Motor neuron (in vitro differentiated cells): ENCODE measurements at regions not wholly inside any gene's neighbourhood (a gene's known extent, or its start where the extent isn't known, plus 50 kb on each side); places are given as distances from the start of the nearest gene placed in this dataset.
A peak's percentile ranks its signal among the peaks of the same experiment; 100 is the strongest.
"Not testable (repeated sequence)": the region's sequence is repeated elsewhere in the genome, so short reads cannot be mapped to it uniquely, and the experiment has no call there.

Source experiments
- ATAC-seq, 8 experiments: fragments of 200-7000 bp; cut with Tn5 transposase; replicated peaks in 6 of 8; 2 replicates each; pipeline ENCODE4 v1.8.0; 2021; ENCODE audit warnings: mild to moderate bottlenecking in 8 of 8, moderate library complexity in 8 of 8
- H3K27ac ChIP-seq, 2 donors: fragments of 250-450 bp; sonication (Bioruptor Pico); 2 replicates each; pipeline ENCODE4 v1.9.0; 2021; ENCODE audit warnings: antibody characterized with exemption in 2 of 2, mild to moderate bottlenecking in 2 of 2, moderate library complexity in 1 of 2
- H3K4me1 ChIP-seq, 2 donors: fragments of 250-450 bp; sonication (Bioruptor Pico); replicated peaks in 1 of 2; 2 replicates each; pipeline ENCODE4 v1.6.1; 2021; ENCODE audit warnings: antibody characterized with exemption in 2 of 2, mild to moderate bottlenecking in 2 of 2, moderate library complexity in 1 of 2
- H3K4me3 ChIP-seq, 5 donors: fragments of 250-450 bp; sonication (Bioruptor Pico); 2 replicates each; pipeline ENCODE4 v1.9.0; 2021; ENCODE audit warnings: antibody characterized with exemption in 5 of 5, mild to moderate bottlenecking in 5 of 5, moderate library complexity in 4 of 5
- WGBS, 10 experiments: fragments of 450-650 bp; shearing (Covaris generic); methylation state at CpG; one replicate each; pipeline ENCODE4 v1.0.0; 2022; 5-methylcytosine and 5-hydroxymethylcytosine counted together
- in situ Hi-C, 9 experiments: fragments of 400-800 bp; cut with MboI; loops; one replicate each; pipeline ENCODE4 v1.15.0; 2021; ENCODE audit warnings: low sequenced_read_pairs in 9 of 9, low pct_unique_long_range_greater_than_20kb in 2 of 9; ENCODE audit not compliant: unreplicated experiment in 9 of 9

- WGBS, 10 experiments = 10 to 100% (median 92%) methylated on average over 1 to 8 of the region's 12 CpGs; no CpG with 5 or more reads in 3 of the 10 experiments
Observed at GRCh38 chr13:62167650-62168172, 752.1 kb upstream of the PCDH20 start.

GRCh38 chr13:62162860-62163259 is 747.2 kb upstream of the PCDH20 start:
- no peak for ATAC-seq
- no peak overlapping the region for H3K27ac ChIP-seq
- no peaks in the 10 kb centered on the region for H3K4me1 ChIP-seq
- in situ Hi-C loops = no loop called here
- 0 to 100% (median 86%) methylated on average over 1 to 2 of the region's 2 CpGs; no CpG with 5 or more reads in 3 of the 10 experiments for WGBS, 10 experiments
- H3K4me3 ChIP-seq = no peak overlapping the region

More at GRCh38 chr13:62167650-62168172, 752.1 kb upstream of the PCDH20 start:
- in situ Hi-C loops = no loop called here
- no peak overlapping the region for H3K27ac ChIP-seq
- no peaks in the 10 kb centered on the region for H3K4me1 ChIP-seq
- no peak for ATAC-seq
- H3K4me3 ChIP-seq = no peak overlapping the region

DNA sequence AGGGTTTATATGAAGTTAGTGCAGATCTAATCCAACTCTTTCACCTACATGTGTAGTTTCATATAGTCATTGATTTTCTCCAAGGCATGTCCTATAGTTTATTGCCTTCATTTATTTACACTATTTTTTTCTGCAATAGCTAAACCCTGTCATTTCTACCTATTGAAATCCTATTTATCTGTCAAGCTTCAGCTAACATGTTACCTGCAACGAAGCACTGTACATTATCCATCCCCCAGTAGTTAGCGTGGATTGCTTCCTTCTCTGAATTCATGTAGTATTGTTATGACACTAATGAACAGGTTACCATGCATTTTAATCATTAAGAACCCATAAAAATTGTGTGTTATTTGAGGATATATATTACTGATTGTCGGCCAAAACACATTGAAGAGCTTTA is 742.9 kb upstream of the PCDH20 start:
- H3K4me3 ChIP-seq = no peak overlapping the region
- no peaks in the 10 kb centered on the region for H3K4me1 ChIP-seq
- WGBS, 10 experiments = 15 to 100% (median 72%) methylated on average over 1 to 3 of the region's 3 CpGs
- in situ Hi-C loops = no loop called here
- no peak overlapping the region for H3K27ac ChIP-seq
- no peak for ATAC-seq

GRCh38 chr13:62151724-62152123 is 736.1 kb upstream of the PCDH20 start:
- in situ Hi-C loops, ATAC-seq, H3K4me3 ChIP-seq: not testable (repeated sequence)
- H3K4me1 ChIP-seq = peaks cover 0 to 11% of the 10 kb centered on the region in 2 donors
- 0 to 86% (median 37%) methylated on average over 1 to 2 of the region's 2 CpGs; no CpG with 5 or more reads in 2 of the 10 experiments for WGBS, 10 experiments
- H3K27ac ChIP-seq = peak overlapping the region in 1 of 2 donors; percentile 42

- Histone ChIP-seq H3K27ac (no peak overlapping the region), H3K4me1 (no peaks in the 10 kb centered on the region), H3K4me3 (no peak overlapping the region)
- WGBS, 10 experiments = 0 to 100% (median 69%) methylated on average over 1 to 3 of the region's 3 CpGs; no CpG with 5 or more reads in 1 of the 10 experiments
- no peak for ATAC-seq
- in situ Hi-C loops = no loop called here
Observed at GRCh38 chr13:62142048-62142447, 726.4 kb upstream of the PCDH20 start.

- H3K27ac ChIP-seq = no peak overlapping the region
- in situ Hi-C loops = no loop called here
- no peaks in the 10 kb centered on the region for H3K4me1 ChIP-seq
- no peak for ATAC-seq
- H3K4me3 ChIP-seq = no peak overlapping the region
Observed at GRCh38 chr13:62139597-62139996, 723.9 kb upstream of the PCDH20 start.

- WGBS, 10 experiments = 83 to 100% (median 91%) methylated on average over 1 to 2 of the region's 2 CpGs; no CpG with 5 or more reads in 6 of the 10 experiments
- Histone ChIP-seq H3K4me1 (no peaks in the 10 kb centered on the region), H3K4me3 (no peak overlapping the region), H3K27ac (no peak overlapping the region)
- in situ Hi-C loops = no loop called here
- ATAC-seq = no peak
Observed at GRCh38 chr13:62137629-62138405, 722.2 kb upstream of the PCDH20 start.

- in situ Hi-C loops = no loop called here
Observed at GRCh38 chr13:62131604-62132003, 716.0 kb upstream of the PCDH20 start.

GRCh38 chr13:62130062-62130970 is 714.7 kb upstream of the PCDH20 start:
- 14 to 90% (median 54%) methylated on average over 2 to 5 of the region's 5 CpGs for WGBS, 10 experiments
- no peaks in the 10 kb centered on the region for H3K4me1 ChIP-seq
- H3K27ac ChIP-seq = no peak overlapping the region
- no peak overlapping the region for H3K4me3 ChIP-seq
- in situ Hi-C loops = no loop called here
- no peak for ATAC-seq

More at GRCh38 chr13:62131604-62132003, 716.0 kb upstream of the PCDH20 start:
- no peak overlapping the region for H3K4me3 ChIP-seq
- WGBS, 10 experiments = 0 to 89% (median 0%) methylated on average over 1 of the region's 1 CpG; no CpG with 5 or more reads in 7 of the 10 experiments
- H3K4me1 ChIP-seq = no peaks in the 10 kb centered on the region
- H3K27ac ChIP-seq = no peak overlapping the region
- no peak for ATAC-seq

GRCh38 chr13:62129000-62129551 is 713.4 kb upstream of the PCDH20 start:
- ATAC-seq = no peak
- 10 to 92% (median 60%) methylated on average over 1 to 2 of the region's 2 CpGs; no CpG with 5 or more reads in 3 of the 10 experiments for WGBS, 10 experiments
- in situ Hi-C loops = no loop called here
- H3K27ac ChIP-seq = no peak overlapping the region
- H3K4me1 ChIP-seq = no peaks in the 10 kb centered on the region
- H3K4me3 ChIP-seq = no peak overlapping the region

GRCh38 chr13:62126400-62126799 is 710.8 kb upstream of the PCDH20 start:
- WGBS, 10 experiments = 22 to 100% (median 92%) methylated on average over 1 of the region's 1 CpG; no CpG with 5 or more reads in 1 of the 10 experiments
- Histone ChIP-seq H3K4me3 (no peak overlapping the region), H3K27ac (no peak overlapping the region), H3K4me1 (no peaks in the 10 kb centered on the region)
- in situ Hi-C loops = no loop called here
- no peak for ATAC-seq

DNA sequence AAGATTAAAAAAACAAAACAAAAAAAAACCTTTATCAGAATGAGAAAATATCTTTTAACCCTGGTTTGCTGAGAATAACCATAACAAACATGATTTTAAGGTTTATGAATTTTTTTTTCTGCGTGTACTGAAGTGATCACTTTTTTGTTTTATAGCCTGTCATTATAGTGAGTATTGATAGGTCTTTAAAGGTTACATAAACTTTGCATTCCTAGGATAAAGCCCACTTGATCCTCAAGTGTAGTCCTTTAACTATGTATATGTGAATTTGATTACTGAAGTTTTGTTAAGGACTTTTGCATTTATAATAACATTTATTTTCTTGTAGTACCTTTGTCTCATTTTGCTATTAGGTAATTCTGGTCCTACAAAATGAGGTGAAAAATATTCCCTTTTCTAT is 709.8 kb upstream of the PCDH20 start:
- no peak for ATAC-seq
- in situ Hi-C loops = no loop called here
- Histone ChIP-seq H3K27ac (no peak overlapping the region), H3K4me3 (no peak overlapping the region), H3K4me1 (no peaks in the 10 kb centered on the region)
- WGBS, 10 experiments = 44 to 100% (median 88%) methylated on average over 1 of the region's 1 CpG

DNA sequence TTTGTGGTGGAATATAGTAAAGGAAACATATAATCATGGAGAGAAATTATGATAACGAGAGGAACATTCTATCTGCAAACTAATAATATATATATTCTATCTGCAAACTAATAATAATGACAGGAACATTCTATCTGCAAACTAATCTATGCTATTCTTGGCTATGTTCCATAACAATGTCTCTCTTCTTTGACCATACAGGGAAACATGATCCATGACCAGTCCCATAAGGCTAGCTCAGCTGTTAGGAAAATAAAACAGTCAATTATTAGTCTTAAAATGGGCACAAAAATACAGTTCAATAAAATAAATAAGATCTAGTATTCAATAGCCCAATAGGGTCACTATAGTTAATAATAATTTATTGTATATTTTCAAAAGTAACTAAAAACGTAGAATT is 707.8 kb upstream of the PCDH20 start:
- 0 to 100% (median 76%) methylated on average over 1 to 2 of the region's 2 CpGs for WGBS, 10 experiments
- in situ Hi-C loops = no loop called here
- no peak for ATAC-seq
- H3K4me3 ChIP-seq = no peak overlapping the region
- no peak overlapping the region for H3K27ac ChIP-seq
- H3K4me1 ChIP-seq = no peaks in the 10 kb centered on the region
